Neutrophil (primary cell): ENCODE measurements at regions not wholly inside any gene's neighbourhood (a gene's known extent, or its start where the extent isn't known, plus 50 kb on each side); places are given as distances from the start of the nearest gene placed in this dataset.

Source experiments
- H3K27ac ChIP-seq: fragments of 200-600 bp; sonication (generic); 2 replicates; pipeline ENCODE4 v1.5.1; 2016; ENCODE audit warnings: mild to moderate bottlenecking, moderate library complexity
- H3K27me3 ChIP-seq: fragments of 200-600 bp; sonication (generic); 2 replicates; pipeline ENCODE4 v1.6.0; 2016; ENCODE audit warnings: mild to moderate bottlenecking
- H3K36me3 ChIP-seq: fragments of 200-600 bp; sonication (generic); 2 replicates; pipeline ENCODE4 v1.5.1; 2017
- H3K4me1 ChIP-seq, 2 experiments: fragments of 200-600 bp in 1 of 2; sonication (generic) in 1 of 2; 1 replicate in 1 of 2; 2 replicates in 1 of 2; pipeline versions ENCODE4 v1.5.1 to v1.6.1; 2013 to 2016; ENCODE audit warnings: low read depth in 1 of 2, low read length in 1 of 2, mild to moderate bottlenecking in 1 of 2, moderate library complexity in 1 of 2; ENCODE audit not compliant: control insufficient read depth in 1 of 2, insufficient read depth in 1 of 2
- H3K4me3 ChIP-seq, 2 experiments: fragments of 200-600 bp in 1 of 2; sonication (generic) in 1 of 2; 1 replicate in 1 of 2; 2 replicates in 1 of 2; pipeline ENCODE4 v1.5.1; 2013 to 2016; ENCODE audit warnings: low read depth in 1 of 2, low read length in 1 of 2, mild to moderate bottlenecking in 1 of 2, moderate library complexity in 1 of 2
- H3K9me3 ChIP-seq: fragments of 200-600 bp; sonication (generic); 2 replicates; pipeline ENCODE4 v1.5.1; 2016
- TF ChIP-seq, protein P1 (sequence below): fragments of 200-600 bp; sonication (generic); IDR thresholded peaks from 2 replicates; pipeline ENCODE4 v1.5.1; 2016; ENCODE audit warnings: antibody characterized with exemption

DNA sequence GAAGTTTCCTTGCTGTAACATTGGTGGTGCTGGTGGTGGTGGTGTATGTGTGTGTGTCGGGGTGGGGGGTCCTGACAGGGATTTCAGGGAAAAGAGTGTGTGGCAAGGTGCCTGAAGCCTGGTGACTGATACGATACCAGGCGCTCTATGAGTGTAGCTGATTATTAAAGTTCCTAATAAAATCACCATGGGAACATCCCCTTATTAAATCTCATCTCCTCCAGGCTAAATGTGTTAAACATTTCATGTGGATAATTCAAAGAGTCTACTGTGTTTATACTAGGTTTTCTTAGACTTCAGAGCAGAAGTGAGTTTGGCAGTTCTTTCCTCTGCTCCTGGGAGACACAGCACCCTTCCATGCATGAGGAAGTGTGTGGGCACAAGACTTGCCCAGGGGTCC, 82.0 kb downstream of the THNSL2 start:
- no peak overlapping the region for H3K27ac ChIP-seq
- TF ChIP-seq, protein P1, sequence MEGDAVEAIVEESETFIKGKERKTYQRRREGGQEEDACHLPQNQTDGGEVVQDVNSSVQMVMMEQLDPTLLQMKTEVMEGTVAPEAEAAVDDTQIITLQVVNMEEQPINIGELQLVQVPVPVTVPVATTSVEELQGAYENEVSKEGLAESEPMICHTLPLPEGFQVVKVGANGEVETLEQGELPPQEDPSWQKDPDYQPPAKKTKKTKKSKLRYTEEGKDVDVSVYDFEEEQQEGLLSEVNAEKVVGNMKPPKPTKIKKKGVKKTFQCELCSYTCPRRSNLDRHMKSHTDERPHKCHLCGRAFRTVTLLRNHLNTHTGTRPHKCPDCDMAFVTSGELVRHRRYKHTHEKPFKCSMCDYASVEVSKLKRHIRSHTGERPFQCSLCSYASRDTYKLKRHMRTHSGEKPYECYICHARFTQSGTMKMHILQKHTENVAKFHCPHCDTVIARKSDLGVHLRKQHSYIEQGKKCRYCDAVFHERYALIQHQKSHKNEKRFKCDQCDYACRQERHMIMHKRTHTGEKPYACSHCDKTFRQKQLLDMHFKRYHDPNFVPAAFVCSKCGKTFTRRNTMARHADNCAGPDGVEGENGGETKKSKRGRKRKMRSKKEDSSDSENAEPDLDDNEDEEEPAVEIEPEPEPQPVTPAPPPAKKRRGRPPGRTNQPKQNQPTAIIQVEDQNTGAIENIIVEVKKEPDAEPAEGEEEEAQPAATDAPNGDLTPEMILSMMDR: no peak

DNA sequence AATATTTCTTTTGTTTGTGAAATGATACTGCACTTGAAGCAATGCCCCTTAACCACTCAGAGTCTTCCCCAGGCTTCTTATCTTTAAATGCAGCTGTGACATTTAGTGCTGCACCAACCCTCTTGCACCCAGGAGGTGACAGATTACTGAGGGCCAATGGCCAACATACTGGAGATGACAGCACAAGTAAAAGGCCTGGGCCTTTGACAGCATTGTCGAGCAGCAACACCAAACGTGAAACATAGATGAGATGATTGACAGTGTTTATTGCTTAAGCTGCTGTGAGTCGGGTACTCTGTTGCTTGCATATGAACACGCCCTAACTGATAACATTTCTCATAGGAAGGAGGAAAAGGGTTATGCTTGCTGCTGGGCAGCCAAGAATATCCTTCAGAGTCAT, 80.3 kb downstream of the THNSL2 start:
- Histone ChIP-seq H3K27ac (no peak overlapping the region), H3K4me3 (no peak overlapping the region), H3K36me3 (no peaks in the 10 kb centered on the region), H3K4me1 (no peaks in the 10 kb centered on the region), H3K9me3 (no peaks in the 10 kb centered on the region), H3K27me3 (peaks cover 3% of the 10 kb centered on the region)
- TF ChIP-seq, protein P1: no peak

More for the DNA sequence above, 82.0 kb downstream of the THNSL2 start:
- H3K27me3 ChIP-seq: peaks cover 3% of the 10 kb centered on the region
- no peak overlapping the region for H3K4me3 ChIP-seq
- H3K36me3 ChIP-seq: no peaks in the 10 kb centered on the region
- no peaks in the 10 kb centered on the region for H3K9me3 ChIP-seq
- H3K4me1 ChIP-seq: no peaks in the 10 kb centered on the region

DNA sequence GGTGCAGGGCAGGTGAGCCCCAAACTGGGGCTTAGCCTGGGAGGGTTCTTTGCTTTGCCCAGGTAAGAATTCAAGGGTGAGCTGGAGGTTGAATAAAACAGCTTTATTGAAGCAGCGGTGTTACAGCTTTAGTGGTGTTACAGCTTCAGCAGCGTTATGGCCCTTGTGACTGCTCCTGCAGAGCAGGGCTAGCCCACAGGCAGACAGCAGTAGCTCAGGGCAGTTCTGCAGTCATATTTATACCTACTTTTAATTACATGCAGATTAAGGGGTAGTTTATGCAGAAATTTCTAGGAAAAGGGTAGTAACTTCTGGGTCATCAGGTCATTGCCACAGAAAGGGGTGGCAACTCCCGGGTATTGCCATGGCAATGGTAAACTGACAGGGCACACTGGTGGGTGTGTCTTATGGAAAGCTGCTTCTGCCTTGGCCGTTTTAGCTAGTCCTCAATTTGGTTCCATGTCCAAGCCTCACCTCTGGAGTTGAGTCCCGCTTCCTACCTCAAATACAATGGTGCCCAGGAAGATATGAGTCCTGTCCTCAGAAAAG, 78.2 kb downstream of the THNSL2 start:
- Histone ChIP-seq H3K27me3 (peaks cover 3% of the 10 kb centered on the region), H3K36me3 (no peaks in the 10 kb centered on the region), H3K4me1 (no peaks in the 10 kb centered on the region), H3K9me3 (no peaks in the 10 kb centered on the region), H3K27ac (no peak overlapping the region), H3K4me3 (no peak overlapping the region)
- TF ChIP-seq, protein P1: no peak

DNA sequence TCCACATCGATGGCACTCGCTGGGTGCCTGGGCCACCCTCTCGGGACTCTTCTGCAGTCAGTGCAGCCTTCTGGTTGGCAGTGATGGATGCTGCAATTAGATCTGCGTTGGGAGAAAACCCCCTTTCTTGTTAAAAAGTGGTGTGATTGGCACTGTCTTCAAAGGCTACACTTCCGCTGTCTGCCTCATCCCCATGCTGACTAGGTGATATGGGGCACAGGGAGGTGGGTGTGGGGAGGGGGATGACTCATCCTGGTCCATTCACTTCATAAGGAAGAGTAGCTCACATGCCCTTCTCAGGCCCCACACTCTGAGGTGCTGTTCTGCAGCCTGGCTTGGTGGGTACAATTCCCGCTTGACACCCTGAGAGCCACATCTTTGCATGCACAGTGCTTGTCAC, 77.4 kb downstream of the THNSL2 start:
- Histone ChIP-seq H3K4me3 (no peak overlapping the region), H3K36me3 (no peaks in the 10 kb centered on the region), H3K27ac (no peak overlapping the region), H3K9me3 (no peaks in the 10 kb centered on the region), H3K27me3 (peaks cover 3% of the 10 kb centered on the region), H3K4me1 (no peaks in the 10 kb centered on the region)
- TF ChIP-seq, protein P1: no peak

DNA sequence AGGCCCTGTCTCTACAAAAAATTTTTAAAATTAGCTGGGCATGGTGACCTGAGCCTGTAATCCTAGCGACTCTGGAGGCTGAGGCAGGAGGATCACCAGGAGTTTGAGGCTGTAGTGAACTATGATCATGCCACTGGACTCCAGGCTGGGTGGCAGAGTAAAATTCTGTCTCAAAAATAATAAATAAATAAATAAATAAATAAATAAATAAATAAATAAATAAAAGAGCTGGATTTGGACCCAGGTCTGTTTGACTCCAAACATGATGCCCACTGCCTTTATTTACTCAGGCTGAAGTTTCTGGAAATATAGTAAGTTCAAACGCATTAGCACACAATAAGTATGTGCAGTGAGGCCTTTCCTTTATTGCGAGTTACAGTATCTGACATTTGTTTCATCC, 75.0 kb downstream of the THNSL2 start:
- Histone ChIP-seq H3K4me1 (no peaks in the 10 kb centered on the region), H3K27me3 (peaks cover 3% of the 10 kb centered on the region), H3K4me3 (no peak overlapping the region), H3K36me3 (no peaks in the 10 kb centered on the region), H3K9me3 (no peaks in the 10 kb centered on the region), H3K27ac (no peak overlapping the region)
- TF ChIP-seq, protein P1: no peak

DNA sequence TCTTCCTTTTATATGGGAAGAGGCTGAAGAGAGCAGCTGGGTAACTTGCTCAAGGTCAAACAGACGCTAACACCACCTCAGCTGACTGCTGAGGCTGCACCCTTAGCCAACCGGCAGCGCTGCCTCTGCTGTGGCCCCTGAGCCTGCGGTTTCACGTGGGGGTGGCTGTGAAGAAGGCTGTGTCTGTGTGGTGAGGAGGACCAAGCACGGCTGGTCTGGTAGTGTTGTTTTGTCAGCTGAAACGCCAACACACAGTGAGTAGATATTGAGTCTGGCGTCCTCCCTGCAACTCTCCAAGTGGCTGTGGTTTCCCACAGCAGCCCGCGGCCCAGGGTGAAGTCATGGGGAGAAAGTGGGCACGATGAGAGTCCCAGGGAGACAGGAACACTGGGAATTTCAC, 69.6 kb downstream of the THNSL2 start:
- Histone ChIP-seq H3K27me3 (no peaks in the 10 kb centered on the region), H3K27ac (no peak overlapping the region), H3K4me1 (no peaks in the 10 kb centered on the region), H3K9me3 (no peaks in the 10 kb centered on the region), H3K4me3 (no peak overlapping the region), H3K36me3 (no peaks in the 10 kb centered on the region)
- TF ChIP-seq, protein P1: no peak
